ENCODE measurements at regions not wholly inside any gene's neighbourhood (a gene's known extent, or its start where the extent isn't known, plus 50 kb on each side); places are given as distances from the start of the nearest gene placed in this dataset.

- TF ChIP-seq, protein P1, sequence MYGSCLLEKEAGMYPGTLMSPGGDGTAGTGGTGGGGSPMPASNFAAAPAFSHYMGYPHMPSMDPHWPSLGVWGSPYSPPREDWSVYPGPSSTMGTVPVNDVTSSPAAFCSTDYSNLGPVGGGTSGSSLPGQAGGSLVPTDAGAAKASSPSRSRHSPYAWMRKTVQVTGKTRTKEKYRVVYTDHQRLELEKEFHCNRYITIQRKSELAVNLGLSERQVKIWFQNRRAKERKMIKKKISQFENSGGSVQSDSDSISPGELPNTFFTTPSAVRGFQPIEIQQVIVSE (CRISPR knock-in tag; IDR thresholded peaks at IDR 0.05; ENCODE audit: borderline replicate concordance), result no peak
- no peak for TF ChIP-seq ELF4 (CRISPR knock-in tag; IDR thresholded peaks at IDR 0.05; ENCODE audit: low read depth)
- TF ChIP-seq, protein P2, sequence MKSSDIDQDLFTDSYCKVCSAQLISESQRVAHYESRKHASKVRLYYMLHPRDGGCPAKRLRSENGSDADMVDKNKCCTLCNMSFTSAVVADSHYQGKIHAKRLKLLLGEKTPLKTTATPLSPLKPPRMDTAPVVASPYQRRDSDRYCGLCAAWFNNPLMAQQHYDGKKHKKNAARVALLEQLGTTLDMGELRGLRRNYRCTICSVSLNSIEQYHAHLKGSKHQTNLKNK (CRISPR knock-in tag; IDR thresholded peaks at IDR 0.05), result no peak
- TF ChIP-seq ZNF232 (CRISPR knock-in tag; IDR thresholded peaks at IDR 0.05), result no peak
Observed at GRCh38 chr3:190772831-190773230, 89.7 kb downstream of the GMNC start (continued).

- ATAC-seq, result no peak
- CTCF ChIA-PET, result no interaction called here
Observed at GRCh38 chr3:190768891-190769290, 93.6 kb downstream of the GMNC start.

DNA sequence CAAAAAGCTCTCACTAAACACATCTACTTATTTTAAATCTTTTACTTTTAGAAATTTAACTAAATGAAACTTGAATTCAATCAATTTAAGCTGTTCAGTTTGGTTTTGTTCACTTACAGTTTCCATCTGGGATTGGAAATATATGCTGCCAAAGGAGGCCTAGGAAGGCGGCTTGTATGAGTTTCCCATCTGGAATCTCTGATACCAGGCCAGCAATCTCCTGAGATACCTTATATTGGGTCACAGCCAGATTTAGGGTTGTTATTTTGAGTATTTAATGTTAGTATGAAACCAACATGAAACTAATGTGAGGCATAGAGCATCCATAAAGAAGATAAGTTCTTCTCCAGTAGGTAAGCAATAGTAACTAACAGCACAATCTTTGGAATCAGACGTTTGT lies 94.6 kb downstream of the GMNC start:
- ChIA-PET CTCF (no interaction called here), POLR2A (no interaction called here)
- TF ChIP-seq MXD4 (CRISPR knock-in tag; IDR thresholded peaks at IDR 0.05; ENCODE audit: borderline replicate concordance), result no peak
- no peak for TF ChIP-seq CREB1 (CRISPR knock-in tag; IDR thresholded peaks at IDR 0.05)
- TF ChIP-seq MLX (CRISPR knock-in tag; IDR thresholded peaks at IDR 0.05), result no peak
- TF ChIP-seq, protein P3, sequence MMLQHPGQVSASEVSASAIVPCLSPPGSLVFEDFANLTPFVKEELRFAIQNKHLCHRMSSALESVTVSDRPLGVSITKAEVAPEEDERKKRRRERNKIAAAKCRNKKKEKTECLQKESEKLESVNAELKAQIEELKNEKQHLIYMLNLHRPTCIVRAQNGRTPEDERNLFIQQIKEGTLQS (CRISPR knock-in tag; conservative IDR thresholded peaks at IDR 0.05), result no peak
- TF ChIP-seq SMAD4 (CRISPR knock-in tag; IDR thresholded peaks at IDR 0.05), result no peak
- no peak for TF ChIP-seq ELF4 (CRISPR knock-in tag; IDR thresholded peaks at IDR 0.05; ENCODE audit: low read depth)
- no peak for TF ChIP-seq ZNF532 (CRISPR knock-in tag; IDR thresholded peaks at IDR 0.05; ENCODE audit: borderline replicate concordance)
- no peak for TF ChIP-seq TEAD1 (CRISPR knock-in tag; IDR thresholded peaks at IDR 0.05)
- no peak for TF ChIP-seq NR2C2 (CRISPR knock-in tag; IDR thresholded peaks at IDR 0.05)
- TF ChIP-seq CREM (CRISPR knock-in tag; IDR thresholded peaks at IDR 0.05), result no peak
- no peak for TF ChIP-seq ZNF396 (CRISPR knock-in tag; IDR thresholded peaks at IDR 0.05; ENCODE audit: borderline replicate concordance)
- no peak for TF ChIP-seq RORB (CRISPR knock-in tag; IDR thresholded peaks at IDR 0.05)
- TF ChIP-seq ZNF671 (CRISPR knock-in tag; IDR thresholded peaks at IDR 0.05), result no peak
- TF ChIP-seq ZNF232 (CRISPR knock-in tag; IDR thresholded peaks at IDR 0.05), result no peak
- no peak for TF ChIP-seq KAT7 (CRISPR knock-in tag; IDR thresholded peaks at IDR 0.05; ENCODE audit: borderline replicate concordance)
- TF ChIP-seq JAZF1 (CRISPR knock-in tag; IDR thresholded peaks at IDR 0.05), result no peak
- no peak for TF ChIP-seq ZNF263 (CRISPR knock-in tag; IDR thresholded peaks at IDR 0.05; ENCODE audit: low read depth)
- TF ChIP-seq, protein P4, sequence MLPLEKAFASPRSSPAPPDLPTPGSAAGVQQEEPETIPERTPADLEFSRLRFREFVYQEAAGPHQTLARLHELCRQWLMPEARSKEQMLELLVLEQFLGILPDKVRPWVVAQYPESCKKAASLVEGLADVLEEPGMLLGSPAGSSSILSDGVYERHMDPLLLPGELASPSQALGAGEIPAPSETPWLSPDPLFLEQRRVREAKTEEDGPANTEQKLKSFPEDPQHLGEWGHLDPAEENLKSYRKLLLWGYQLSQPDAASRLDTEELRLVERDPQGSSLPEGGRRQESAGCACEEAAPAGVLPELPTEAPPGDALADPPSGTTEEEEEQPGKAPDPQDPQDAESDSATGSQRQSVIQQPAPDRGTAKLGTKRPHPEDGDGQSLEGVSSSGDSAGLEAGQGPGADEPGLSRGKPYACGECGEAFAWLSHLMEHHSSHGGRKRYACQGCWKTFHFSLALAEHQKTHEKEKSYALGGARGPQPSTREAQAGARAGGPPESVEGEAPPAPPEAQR (CRISPR knock-in tag; IDR thresholded peaks at IDR 0.05), result no peak
- Mint-ChIP-seq H3K36me3 (no peaks in the 10 kb centered on the region), H3K27ac (no peak overlapping the region), H3K27me3 (ENCODE audit: low read depth) (no peaks in the 10 kb centered on the region), H3K9me3 (peaks cover 5% of the 10 kb centered on the region; the same call in 1 of the 2 replicates), H3K4me3 (no peak overlapping the region), H3K4me1 (peaks cover 9% of the 10 kb centered on the region; the same call in 1 of the 2 replicates)
- DNase-seq (ENCODE audit: low spot score) (no peak), ATAC-seq (no peak)

More at GRCh38 chr3:190768891-190769290, 93.6 kb downstream of the GMNC start:
- Mint-ChIP-seq H3K9me3 (peaks cover 12% of the 10 kb centered on the region; the same call in 1 of the 2 replicates), H3K36me3 (no peaks in the 10 kb centered on the region), H3K4me1 (peaks cover 5% of the 10 kb centered on the region; the same call in 1 of the 2 replicates), H3K4me3 (no peak overlapping the region), H3K27ac (no peak overlapping the region), H3K27me3 (ENCODE audit: low read depth) (no peaks in the 10 kb centered on the region)
- POLR2A ChIA-PET, result no interaction called here
- no peak for TF ChIP-seq MXD4 (CRISPR knock-in tag; IDR thresholded peaks at IDR 0.05; ENCODE audit: borderline replicate concordance)
- no peak for TF ChIP-seq TEAD1 (CRISPR knock-in tag; IDR thresholded peaks at IDR 0.05)
- TF ChIP-seq ETV6 (CRISPR knock-in tag; IDR thresholded peaks at IDR 0.05), result no peak
- TF ChIP-seq, protein P2 (CRISPR knock-in tag; IDR thresholded peaks at IDR 0.05), result no peak
- DNase-seq (ENCODE audit: low spot score), result no peak

Data from WTC11 (cell line).